IMR-90 (cell line): ENCODE measurements at regions not wholly inside any gene's neighbourhood (a gene's known extent, or its start where the extent isn't known, plus 50 kb on each side); places are given as distances from the start of the nearest gene placed in this dataset.

Experiments used
- ATAC-seq: fragments of 200-7000 bp; cut with Tn5 transposase; 2 replicates; pipeline ENCODE4 v1.9.1; 2020; ENCODE audit warnings: low read depth, mild to moderate bottlenecking, moderate library complexity
- BruUV-seq: library from RNA; stranded (reverse); fragments of 400-500 nt; replicated peaks from 2 replicates; lab custom pipeline; 2021; lab: Mats Ljungman, UMichigan
- CTCF ChIA-PET: fragments of 300-600 bp; formaldehyde crosslinking; extraction: SDS; loops from one replicate; lab custom pipeline; 2021; ENCODE audit warnings: antibody characterized with exemption; lab: Yijun Ruan, JAX
- POLR2A ChIA-PET: fragments of 300-600 bp; sonication (Branson Sonifier 250); formaldehyde crosslinking; loops from one replicate; lab custom pipeline; 2022; ENCODE audit warnings: antibody characterized with exemption; ENCODE audit not compliant: unreplicated experiment; lab: Charles Lee
- DNase-seq: peaks from one replicate; pipeline ENCODE4 v3.0.0; 2013
- H2AFZ ChIP-seq: replicated peaks from 2 replicates; pipeline ENCODE3; 2013; ENCODE audit warnings: low read length, mild to moderate bottlenecking; ENCODE audit not compliant: poor library complexity
- H2AK5ac ChIP-seq: 2 replicates; pipeline ENCODE4 v1.6.1; 2013; ENCODE audit warnings: low read depth, low read length, inconsistent platforms
- H2AK9ac ChIP-seq: replicated peaks from 2 replicates; pipeline ENCODE3; 2013; ENCODE audit warnings: mild to moderate bottlenecking, low read depth, low read length, moderate library complexity; ENCODE audit not compliant: poor library complexity
- H2BK120ac ChIP-seq: 2 replicates; pipeline ENCODE4 v1.6.1; 2013; ENCODE audit warnings: low read depth, low read length, inconsistent platforms
- H2BK15ac ChIP-seq: 3 replicates; pipeline ENCODE4 v1.6.1; 2013; ENCODE audit warnings: low read depth, low read length, inconsistent platforms
- H2BK20ac ChIP-seq: 2 replicates; pipeline ENCODE4 v1.6.1; 2013; ENCODE audit warnings: low read depth, mild to moderate bottlenecking, inconsistent platforms, low read length, moderate library complexity
- H2BK5ac ChIP-seq: 2 replicates; pipeline ENCODE4 v1.6.1; 2013; ENCODE audit warnings: mild to moderate bottlenecking, low read depth, low read length, inconsistent platforms; ENCODE audit not compliant: poor library complexity, severe bottlenecking
- H3K14ac ChIP-seq: replicated peaks from 2 replicates; pipeline ENCODE4 v1.6.1; 2013; ENCODE audit warnings: low read depth, low read length, inconsistent platforms
- H3K18ac ChIP-seq: 2 replicates; pipeline ENCODE4 v1.6.1; 2013; ENCODE audit warnings: low read depth, low read length, control low read depth
- H3K23ac ChIP-seq: 2 replicates; pipeline ENCODE4 v1.6.1; 2013; ENCODE audit warnings: low read depth, low read length, inconsistent platforms
- H3K27ac ChIP-seq: 2 replicates; pipeline ENCODE4 v1.5.1; 2013; ENCODE audit warnings: mild to moderate bottlenecking, control low read depth, low read length; ENCODE audit not compliant: insufficient read depth
- H3K27me3 ChIP-seq: 2 replicates; pipeline ENCODE4 v1.6.1; 2013; ENCODE audit warnings: low read length; ENCODE audit not compliant: control insufficient read depth, insufficient read depth
- H3K36me3 ChIP-seq: 2 replicates; pipeline ENCODE4 v1.6.1; 2013; ENCODE audit warnings: low read length, mixed read lengths; ENCODE audit not compliant: control insufficient read depth, insufficient read depth
- H3K4ac ChIP-seq: 2 replicates; pipeline ENCODE4 v1.6.1; 2013; ENCODE audit warnings: low read depth, low read length, inconsistent platforms
- H3K4me1 ChIP-seq: 2 replicates; pipeline ENCODE4 v1.6.1; 2013; ENCODE audit warnings: low read length, mixed read lengths; ENCODE audit not compliant: control insufficient read depth, insufficient read depth
- H3K4me2 ChIP-seq: 2 replicates; pipeline ENCODE4 v1.6.1; 2013; ENCODE audit warnings: low read depth, mild to moderate bottlenecking, control low read depth, low read length, moderate library complexity
- H3K4me3 ChIP-seq: 2 replicates; pipeline ENCODE4 v1.5.1; 2013; ENCODE audit warnings: low read depth, mild to moderate bottlenecking, control low read depth, low read length, moderate library complexity; ENCODE audit not compliant: insufficient read depth
- H3K56ac ChIP-seq: 2 replicates; pipeline ENCODE4 v1.6.1; 2013; ENCODE audit warnings: low read length, inconsistent platforms; ENCODE audit not compliant: insufficient read depth; ENCODE audit errors: extremely low read depth
- H3K79me1 ChIP-seq, 2 experiments: 2 replicates each; pipeline ENCODE4 v1.6.1; 2013; ENCODE audit warnings: low read length in 2 of 2, inconsistent platforms in 1 of 2, low read depth in 1 of 2
- H3K9ac ChIP-seq: 2 replicates; pipeline ENCODE4 v1.6.1; 2013; ENCODE audit warnings: low read depth, low read length, control low read depth
- H3K9me1 ChIP-seq: 2 replicates; pipeline ENCODE4 v1.6.1; 2013; ENCODE audit warnings: low read length, inconsistent platforms; ENCODE audit not compliant: insufficient read depth
- H3K9me3 ChIP-seq: 2 replicates; pipeline ENCODE4 v1.6.1; 2013; ENCODE audit warnings: low read length; ENCODE audit not compliant: control insufficient read depth, insufficient read depth
- H4K20me1 ChIP-seq: 2 replicates; pipeline ENCODE4 v1.6.1; 2013; ENCODE audit warnings: low read length, inconsistent platforms; ENCODE audit not compliant: insufficient read depth
- H4K5ac ChIP-seq: 2 replicates; pipeline ENCODE4 v1.6.1; 2013; ENCODE audit warnings: mild to moderate bottlenecking, low read depth, low read length, control low read depth
- H4K8ac ChIP-seq, 2 experiments: 2 replicates each; pipeline ENCODE4 v1.6.1; 2013; ENCODE audit warnings: low read depth in 2 of 2, low read length in 2 of 2, control low read depth in 1 of 2, inconsistent platforms in 1 of 2
- H4K91ac ChIP-seq: 2 replicates; pipeline ENCODE4 v1.6.1; 2013; ENCODE audit warnings: low read depth, low read length, inconsistent platforms; ENCODE audit not compliant: insufficient read depth
- BHLHE40 ChIP-seq: fragments of 150-350 bp; IDR thresholded peaks from 2 replicates; pipeline ENCODE4 v1.6.1; 2016; ENCODE audit warnings: mild to moderate bottlenecking, low read depth, low read length
- CHD1 ChIP-seq: IDR thresholded peaks from 2 replicates; pipeline ENCODE4 v1.6.1; 2012; ENCODE audit warnings: low read depth, low read length, improper control_type of control experiment
- FOS ChIP-seq: fragments of 150-350 bp; IDR thresholded peaks from 2 replicates; pipeline ENCODE4 v1.6.1; 2016; ENCODE audit warnings: low read depth, low read length
- MAFK ChIP-seq: IDR thresholded peaks from 2 replicates; pipeline ENCODE4 v1.6.1; 2012; ENCODE audit warnings: low read depth, low read length, improper control_type of control experiment
- MAZ ChIP-seq: IDR thresholded peaks from 2 replicates; pipeline ENCODE4 v1.6.1; 2012; ENCODE audit warnings: low read depth, mild to moderate bottlenecking, low read length, improper control_type of control experiment, moderate library complexity, borderline replicate concordance
- MXI1 ChIP-seq: IDR thresholded peaks from 2 replicates; pipeline ENCODE4 v1.6.1; 2012; ENCODE audit warnings: low read depth, mild to moderate bottlenecking, low read length, moderate library complexity, borderline replicate concordance
- NFE2L2 ChIP-seq: fragments of 150-350 bp; IDR thresholded peaks from 2 replicates; pipeline ENCODE4 v1.6.1; 2016; ENCODE audit warnings: low read depth, mild to moderate bottlenecking, low read length
- RAD21 ChIP-seq: IDR thresholded peaks from 2 replicates; pipeline ENCODE4 v1.6.1; 2012; ENCODE audit warnings: low read length, improper control_type of control experiment
- RCOR1 ChIP-seq: IDR thresholded peaks from 2 replicates; pipeline ENCODE4 v1.6.1; 2012; ENCODE audit warnings: mild to moderate bottlenecking, low read length, improper control_type of control experiment; ENCODE audit not compliant: insufficient replicate concordance
- RFX5 ChIP-seq: IDR thresholded peaks from 2 replicates; pipeline ENCODE4 v1.8.0; 2012; ENCODE audit warnings: low read depth, mild to moderate bottlenecking, low read length, moderate library complexity
- SMC3 ChIP-seq: fragments of 150-350 bp; IDR thresholded peaks from 2 replicates; pipeline ENCODE4 v1.6.1; 2016; ENCODE audit warnings: low read depth, mild to moderate bottlenecking, antibody characterized with exemption, low read length, moderate library complexity
- WGBS, 2 experiments: methylation state at CpG; one replicate each; pipeline versions ENCODE4 v1.1.5 to v1.1.7; 2013; ENCODE audit warnings: missing lambda C conversion rate in 2 of 2; ENCODE audit not compliant: insufficient read length in 1 of 2; ENCODE audit errors: extremely low coverage in 2 of 2; 5-methylcytosine and 5-hydroxymethylcytosine counted together
- dilution Hi-C: fragments of 300-500 bp; cut with HindIII; formaldehyde crosslinking; loops from one replicate; pipeline ENCODE4 v1.14.3; 2018; ENCODE audit warnings: low sequenced_read_pairs; ENCODE audit not compliant: unreplicated experiment
- in situ Hi-C: fragments of 300-500 bp; cut with MboI; formaldehyde crosslinking; loops from 3 replicates; pipeline ENCODE4 v1.14.3; 2019; ENCODE audit warnings: low sequenced_read_pairs, inconsistent platforms, mixed read lengths
- intact Hi-C: fragments of 100-400 bp; cut with micrococcal nuclease; formaldehyde crosslinking; loops from 2 replicates; pipeline ENCODE4 v1.10.0; 2022

GRCh38 chr6:94361304-94362060 lies 942.1 kb upstream of the EPHA7 start:
- H3K79me1 ChIP-seq, result no peaks in the 10 kb centered on the region
- no peak overlapping the region for H3K4me3 ChIP-seq
- H4K20me1 ChIP-seq, result no peaks in the 10 kb centered on the region
- no peak overlapping the region for H3K18ac ChIP-seq
- in situ Hi-C loops (no loop called here), intact Hi-C loops (no loop called here), dilution Hi-C loops (no loop called here)
- H3K4me2 ChIP-seq, result no peak overlapping the region
- 60% methylated on average over 3 of the region's 10 CpGs; no CpG with 5 or more reads in 1 of the 2 experiments for whole genome bisulfite sequencing, 2 experiments
- ChIA-PET POLR2A (no interaction called here), CTCF (no interaction called here)
- H3K9ac ChIP-seq, result no peak overlapping the region
- no peaks in the 10 kb centered on the region for H3K4me1 ChIP-seq
- no peak overlapping the region for H2BK120ac ChIP-seq
- DNase-seq, result no peak
- no peak overlapping the region for H2BK5ac ChIP-seq
- no peak overlapping the region for H4K91ac ChIP-seq
- no peak overlapping the region for H2AK9ac ChIP-seq
- no peak for ATAC-seq
- no peaks in the 10 kb centered on the region for H3K9me3 ChIP-seq
- no peaks in the 10 kb centered on the region for H3K9me1 ChIP-seq
- H3K14ac ChIP-seq, result no peak overlapping the region
- H2AFZ ChIP-seq, result no peak overlapping the region
- H2BK15ac ChIP-seq, result no peak overlapping the region
- H3K27me3 ChIP-seq, result no peaks in the 10 kb centered on the region
- no TSS peak for BruUV-seq
- H4K5ac ChIP-seq, result no peak overlapping the region
- H3K36me3 ChIP-seq, result no peaks in the 10 kb centered on the region
- H3K23ac ChIP-seq, result no peak overlapping the region
- H2BK20ac ChIP-seq, result no peak overlapping the region
- TF ChIP-seq MXI1 (no peak), MAZ (no peak), RAD21 (no peak), MAFK (no peak), FOS (no peak), RCOR1 (no peak), SMC3 (no peak), BHLHE40 (no peak), RFX5 (no peak), CHD1 (no peak), NFE2L2 (no peak)
- no peak overlapping the region for H3K27ac ChIP-seq
- H3K56ac ChIP-seq, result no peak overlapping the region
- H2AK5ac ChIP-seq, result no peak overlapping the region
- no peak overlapping the region for H3K4ac ChIP-seq
- H4K8ac ChIP-seq, result no peak overlapping the region
